HG03354 (cell line): ENCODE measurements at regions not wholly inside any gene's neighbourhood (a gene's known extent, or its start where the extent isn't known, plus 50 kb on each side); places are given as distances from the start of the nearest gene placed in this dataset.
"Not testable (repeated sequence)": the region's sequence is repeated elsewhere in the genome, so short reads cannot be mapped to it uniquely, and the experiment has no call there.

Experiments
- ATAC-seq: cut with Tn5 transposase; IDR thresholded peaks from one replicate; pipeline ENCODE4 v1.9.1; 2021; ENCODE audit warnings: mild to moderate bottlenecking; ENCODE audit not compliant: unreplicated experiment, poor library complexity, severe bottlenecking

DNA sequence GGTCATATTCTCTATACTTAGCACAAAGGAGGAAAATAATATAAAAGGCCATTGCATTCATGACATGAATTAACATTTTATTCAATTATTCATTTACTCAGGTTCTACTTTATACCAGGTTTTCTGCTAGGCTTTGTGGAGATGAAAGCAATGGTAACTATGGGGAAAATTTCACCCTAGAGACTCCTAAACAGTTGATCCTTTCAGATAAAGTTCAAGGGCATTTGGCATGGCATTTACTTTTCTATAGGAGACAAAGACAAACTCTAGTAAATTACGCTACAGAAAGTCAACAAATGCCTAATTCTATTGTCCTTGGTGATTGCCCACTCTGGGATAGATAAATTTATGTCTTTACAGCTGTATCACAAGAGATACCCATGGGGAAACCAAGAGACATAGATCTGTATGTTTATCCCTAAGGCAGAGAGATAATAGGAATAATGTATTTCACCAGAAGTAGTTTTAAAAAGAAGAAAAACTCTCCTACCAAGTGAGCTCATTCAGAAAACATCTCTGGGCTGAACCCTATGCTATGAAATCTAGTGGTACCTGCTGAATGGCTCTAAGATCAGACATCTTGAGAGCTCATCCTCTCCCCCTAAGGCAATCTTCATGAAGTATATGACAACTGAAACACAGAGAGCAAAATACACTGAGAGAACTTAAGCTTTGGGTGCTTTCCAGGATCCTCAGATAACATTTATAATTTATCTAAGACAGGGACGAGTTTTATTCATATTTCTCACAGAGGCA is 316.7 kb downstream of the ANTXR2 start:
- ATAC-seq, result no peak

DNA sequence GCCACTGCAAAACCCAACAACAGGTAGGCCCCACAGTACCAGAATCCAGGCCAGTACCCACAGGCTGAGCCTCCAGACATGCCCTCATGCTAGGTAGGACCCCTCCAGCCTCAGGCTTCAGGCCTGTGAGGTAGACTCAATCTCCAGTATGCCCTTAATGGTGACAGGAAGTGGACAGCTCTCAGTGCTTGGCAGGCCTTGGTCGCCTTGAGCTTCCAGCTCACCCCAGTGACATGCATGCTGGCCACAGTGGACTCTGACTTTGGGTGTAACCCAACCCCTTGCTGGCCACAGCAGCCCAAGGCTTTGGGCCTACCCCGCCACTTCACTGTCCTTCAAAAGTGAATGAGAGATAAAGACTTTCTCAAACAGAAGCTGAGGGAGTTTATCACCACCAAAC is 324.2 kb downstream of the ANTXR2 start:
- ATAC-seq, result no peak

- no peak for ATAC-seq
These were observed 325.8 kb downstream of the ANTXR2 start for GRCh38 chr4:79747252-79747651.

- ATAC-seq, result no peak
These were observed 330.0 kb downstream of the ANTXR2 start for GRCh38 chr4:79743014-79743413.

DNA sequence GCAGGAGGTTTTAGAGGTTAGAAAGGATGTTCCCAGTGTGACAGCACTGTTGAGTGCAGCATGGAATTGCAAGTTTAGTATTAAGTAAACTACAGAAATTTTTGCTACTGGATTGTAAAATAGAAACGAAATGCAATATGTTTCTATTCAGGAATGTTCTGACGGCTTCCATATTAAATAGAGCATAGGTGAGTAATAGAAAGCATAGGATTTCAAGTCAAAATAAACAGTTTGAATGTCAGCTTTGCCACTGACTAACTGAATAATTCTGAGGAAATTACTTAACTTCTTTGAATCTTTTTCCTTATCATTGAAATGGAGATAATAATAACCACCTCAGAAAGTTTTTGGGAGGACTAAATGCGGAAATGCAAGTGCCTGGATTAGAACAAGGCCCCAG is 331.9 kb upstream of the GK2 start:
- ATAC-seq, result no peak

DNA sequence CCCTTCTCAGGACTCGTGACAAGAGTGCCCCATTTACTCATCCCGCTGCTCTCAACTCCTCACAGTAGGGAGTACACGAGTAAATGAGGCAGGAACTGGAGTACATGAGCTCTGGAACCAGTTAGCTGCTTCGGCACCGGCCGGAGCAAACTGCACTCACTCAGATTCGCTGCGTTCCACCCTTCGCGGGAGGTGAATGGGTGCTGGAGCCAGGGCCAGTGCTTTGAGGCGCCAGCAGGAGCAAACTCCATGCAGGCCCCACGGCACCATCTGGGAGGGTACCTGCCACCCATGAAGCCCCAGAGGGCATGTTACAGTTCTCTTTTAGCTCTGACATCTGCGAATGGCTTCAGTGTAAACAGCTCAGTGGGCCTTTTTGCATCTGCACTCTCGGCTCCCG is 315.5 kb upstream of the GK2 start:
- no peak for ATAC-seq

- no peak for ATAC-seq
These were observed 292.3 kb upstream of the GK2 start for GRCh38 chr4:79700356-79700755.

GRCh38 chr4:79697444-79697843 is 289.4 kb upstream of the GK2 start:
- ATAC-seq, result no peak

- ATAC-seq, result not testable (repeated sequence)
These were observed 288.5 kb upstream of the GK2 start for GRCh38 chr4:79696534-79696933.

- no peak for ATAC-seq
These were observed 287.8 kb upstream of the GK2 start for GRCh38 chr4:79695848-79696247.

DNA sequence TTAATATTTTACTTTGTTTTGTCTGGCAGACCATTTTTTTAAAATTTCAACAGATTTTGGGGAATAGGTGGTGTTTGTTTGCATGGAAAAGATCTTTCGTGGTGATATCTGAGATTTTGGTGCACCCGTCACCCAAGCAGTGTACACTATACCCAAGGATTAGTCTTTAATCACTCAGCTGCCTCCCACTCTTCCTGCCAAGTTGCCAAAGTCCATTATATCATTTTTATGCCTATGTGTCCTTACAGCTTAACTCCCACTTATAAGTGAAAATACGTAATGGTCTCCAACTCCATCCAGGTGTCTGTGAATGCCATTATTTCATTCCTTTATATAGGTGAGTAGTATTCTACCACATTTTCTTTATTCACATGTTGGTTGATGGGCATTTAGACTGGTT is 281.7 kb upstream of the GK2 start:
- ATAC-seq, result no peak

DNA sequence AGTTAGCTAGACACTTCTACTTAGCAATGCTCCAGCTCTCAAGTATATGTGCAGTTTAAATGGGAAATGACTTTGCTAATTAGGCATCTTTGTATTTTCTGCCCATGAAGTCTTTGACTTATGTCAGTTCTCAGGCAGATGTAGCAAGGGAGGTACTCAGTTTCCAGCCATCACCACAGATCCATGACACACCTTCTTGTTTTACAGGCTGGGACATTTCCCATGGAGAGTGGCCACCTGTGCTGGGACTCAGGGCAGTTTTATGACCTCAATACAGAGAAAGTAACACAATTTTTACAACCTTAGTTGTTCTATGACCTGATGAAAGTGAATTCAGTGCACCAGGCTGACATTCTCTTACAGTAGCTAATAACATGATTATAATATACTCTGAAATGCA is 280.7 kb upstream of the GK2 start:
- no peak for ATAC-seq

DNA sequence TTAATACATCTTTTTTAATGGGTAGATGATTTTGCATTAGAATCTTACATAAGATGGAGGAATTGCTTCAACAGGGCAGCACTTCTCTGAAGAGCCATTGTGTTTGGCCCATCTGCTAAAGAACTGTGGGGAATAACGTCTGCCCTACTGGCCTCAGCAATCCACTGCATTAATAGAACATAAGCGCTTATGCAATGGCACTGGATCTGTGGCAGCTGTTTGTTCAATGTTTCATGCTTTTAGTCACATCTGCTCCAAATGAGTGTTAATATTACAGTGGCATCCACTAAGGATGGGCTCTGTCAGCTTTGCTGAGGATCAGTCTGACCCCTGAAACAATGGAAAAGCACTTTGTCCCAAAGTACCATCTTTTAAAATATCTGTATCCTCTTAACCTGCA is 279.0 kb upstream of the GK2 start:
- no peak for ATAC-seq

DNA sequence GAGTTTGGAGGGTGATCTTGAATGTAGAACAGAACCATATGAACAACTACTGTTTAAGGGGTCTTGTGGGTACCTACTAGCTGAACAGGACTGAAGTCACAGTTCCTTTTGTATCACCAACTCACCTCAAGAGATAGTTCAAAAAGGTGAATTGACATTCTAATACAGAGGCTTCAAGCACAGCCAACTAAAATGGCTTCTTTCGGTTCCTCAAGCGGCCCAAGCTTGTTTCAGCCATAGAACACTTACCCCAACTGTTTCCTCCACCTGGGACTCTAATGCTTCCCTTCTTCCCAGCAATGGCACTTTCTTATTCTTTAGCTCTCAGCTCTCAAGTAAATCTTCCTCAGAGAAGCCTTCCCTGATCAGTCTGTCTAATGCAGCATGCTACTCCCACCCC is 277.5 kb upstream of the GK2 start:
- ATAC-seq, result no peak

DNA sequence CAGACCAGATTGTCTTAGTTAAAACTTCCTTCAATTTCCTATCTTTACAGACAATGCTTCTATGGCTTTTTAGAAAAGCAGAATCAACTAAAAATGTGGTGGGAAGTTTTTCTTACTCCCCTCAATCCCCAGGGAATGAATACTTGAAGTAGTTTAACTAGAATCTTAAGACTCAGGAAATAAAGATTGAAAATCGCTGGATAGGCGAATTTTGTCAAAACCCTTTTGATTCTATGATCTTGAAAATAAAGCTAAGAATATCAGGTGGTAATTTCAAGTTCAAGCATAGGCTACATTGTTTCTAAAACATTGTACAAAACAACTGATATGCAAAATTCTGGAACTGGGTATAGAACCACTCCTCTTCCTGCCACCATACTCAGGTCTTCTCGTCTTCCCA is 276.5 kb upstream of the GK2 start:
- ATAC-seq, result no peak

DNA sequence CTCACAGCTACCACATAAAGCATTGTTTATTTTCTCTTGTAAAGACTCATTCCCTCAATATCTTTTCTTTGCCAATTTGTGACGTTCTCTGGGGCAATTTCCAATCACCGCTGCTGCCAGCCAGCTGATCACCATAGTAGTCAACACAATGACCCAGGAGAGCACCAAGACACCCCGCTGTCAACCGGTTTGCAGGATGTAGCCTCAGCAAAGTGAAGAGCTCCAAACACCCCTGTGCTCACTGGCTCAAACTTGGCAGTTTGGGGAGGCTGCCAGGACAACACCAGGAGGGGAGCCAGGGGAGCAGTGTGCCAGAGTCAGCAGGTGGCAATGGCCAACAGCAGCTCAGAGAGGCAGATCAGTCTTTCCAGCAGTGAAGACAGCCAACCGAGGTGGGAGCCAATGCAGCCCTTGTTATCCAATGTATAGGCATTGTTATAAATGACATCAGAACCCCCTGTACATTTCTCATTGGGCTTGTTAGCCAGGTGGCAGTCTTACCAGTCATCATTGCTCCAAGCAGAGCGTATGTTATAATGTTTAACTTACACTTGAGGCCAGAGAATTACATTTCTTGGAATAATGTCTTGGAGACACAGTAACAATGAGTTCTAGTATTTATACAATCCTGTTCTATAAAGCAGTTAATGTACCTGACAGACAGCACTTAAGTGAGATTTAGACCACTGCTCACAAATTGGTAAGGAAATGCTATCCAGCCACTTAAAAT is 274.9 kb upstream of the GK2 start:
- ATAC-seq, result no peak

DNA sequence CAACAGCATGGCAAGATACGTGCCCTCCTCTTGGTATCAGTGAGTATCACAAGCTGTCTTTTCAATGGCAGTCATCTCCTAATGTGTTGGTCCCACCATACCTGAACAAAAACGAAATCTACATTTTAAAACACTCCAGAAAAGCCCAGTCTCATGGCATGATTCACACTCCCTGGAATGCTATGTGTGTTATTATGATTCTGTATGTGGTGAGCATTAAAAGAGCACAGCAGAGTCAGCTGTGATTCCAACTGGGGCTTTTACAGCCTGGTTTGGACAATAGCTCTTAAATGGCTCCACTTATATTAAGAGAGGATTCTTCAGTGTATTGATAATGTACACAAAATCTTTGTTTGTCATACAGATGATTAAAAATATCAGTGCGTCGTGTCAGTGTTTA is 274.1 kb upstream of the GK2 start:
- ATAC-seq, result no peak

DNA sequence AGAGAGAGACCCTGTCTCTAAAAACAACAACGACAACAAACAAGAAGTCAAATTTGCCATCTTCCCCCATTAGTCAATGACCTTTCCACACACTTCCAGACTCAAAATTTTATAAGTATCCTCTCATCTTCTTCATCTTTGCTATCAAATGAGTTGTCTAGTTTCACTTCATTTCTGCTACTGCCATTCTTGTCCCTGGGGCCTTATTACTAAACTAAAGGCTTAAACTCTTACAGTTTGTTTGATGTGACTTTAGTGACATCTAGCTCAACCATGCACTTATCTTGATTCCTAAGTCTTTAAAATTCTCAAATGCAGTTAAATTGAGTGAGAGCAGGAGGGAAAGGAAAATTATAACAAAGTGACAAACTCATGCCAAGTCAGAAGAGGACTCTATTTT is 271.8 kb upstream of the GK2 start:
- no peak for ATAC-seq

DNA sequence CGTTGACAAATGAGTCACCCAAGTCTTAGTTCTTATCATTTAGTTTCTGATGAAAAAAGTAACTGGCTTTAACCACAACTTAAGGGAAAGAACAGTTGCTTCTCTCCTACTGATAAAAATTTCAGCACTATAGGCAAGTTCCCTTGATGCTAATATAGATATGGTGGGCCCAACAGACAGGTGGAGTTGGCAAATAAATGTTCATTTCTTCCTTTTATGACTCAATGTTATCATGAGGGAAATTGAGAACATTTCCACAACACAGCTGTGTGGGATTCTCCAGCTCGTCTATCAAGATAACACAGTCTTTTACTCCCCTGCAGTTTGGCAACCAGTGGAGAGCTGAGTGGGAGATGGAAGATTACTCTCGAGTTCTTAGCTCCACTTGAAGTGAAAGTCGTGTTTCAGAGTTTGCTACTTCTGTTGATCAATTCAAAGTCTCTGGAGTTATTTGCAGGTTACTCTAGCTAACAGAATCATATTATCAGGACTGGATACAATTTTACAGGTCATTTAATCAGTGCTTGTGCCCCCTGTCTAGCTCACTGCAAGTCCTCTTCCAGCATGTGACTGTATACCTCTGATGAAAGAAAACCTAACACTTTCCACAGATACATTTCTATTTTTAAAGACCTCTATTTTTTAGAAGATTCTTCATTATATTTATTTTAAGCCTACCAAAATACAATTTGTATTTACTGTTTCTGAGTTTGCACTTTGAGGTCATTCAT is 270.6 kb upstream of the GK2 start:
- ATAC-seq, result no peak

GRCh38 chr4:79676705-79677104 is 268.7 kb upstream of the GK2 start:
- no peak for ATAC-seq

DNA sequence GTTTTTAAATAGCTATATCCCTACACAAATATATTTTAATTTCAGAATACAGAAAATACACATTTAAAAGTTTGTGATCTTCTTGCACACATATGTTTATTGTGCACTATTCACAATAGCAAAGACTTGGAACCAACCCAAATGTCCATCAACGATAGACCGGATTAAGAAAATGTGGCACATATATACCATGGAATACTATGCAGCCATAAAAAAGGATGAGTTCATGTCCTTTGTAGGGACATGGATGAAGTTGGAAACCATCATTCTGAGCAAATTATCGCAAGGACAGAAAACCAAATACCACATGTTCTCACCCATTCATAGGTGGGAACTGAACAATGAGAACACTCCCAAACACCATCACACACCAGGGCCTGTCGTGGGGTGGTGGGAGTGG is 266.9 kb upstream of the GK2 start:
- not testable (repeated sequence) for ATAC-seq
